Cardiac muscle cell (in vitro differentiated cells and primary cell): ENCODE measurements at regions not wholly inside any gene's neighbourhood (a gene's known extent, or its start where the extent isn't known, plus 50 kb on each side); places are given as distances from the start of the nearest gene placed in this dataset.
A peak's percentile ranks its signal among the peaks of the same experiment; 100 is the strongest.

Source experiments
- DNase-seq, 2 donors: peaks; one replicate each; pipeline versions ENCODE4 v3.0.0 to v3.0.0-alpha.2; 2010 to 2017; ENCODE audit warnings: low read depth in 1 of 2, low spot score in 1 of 2
- H3K27ac ChIP-seq: fragments of 200-600 bp; sonication (generic); 2 replicates; pipeline ENCODE4 v1.5.1; 2016
- H3K27me3 ChIP-seq: fragments of 200-600 bp; sonication (generic); 2 replicates; pipeline ENCODE4 v1.6.0; 2016; ENCODE audit warnings: control low read depth
- H3K36me3 ChIP-seq: fragments of 200-600 bp; sonication (generic); 2 replicates; pipeline ENCODE4 v1.5.1; 2016; ENCODE audit warnings: control low read depth
- H3K4me1 ChIP-seq: fragments of 200-600 bp; sonication (generic); 2 replicates; pipeline ENCODE4 v1.8.1; 2017; ENCODE audit warnings: low read depth, mild to moderate bottlenecking, mixed run types
- H3K4me3 ChIP-seq: fragments of 200-600 bp; sonication (generic); 2 replicates; pipeline ENCODE4 v1.5.1; 2016; ENCODE audit warnings: mild to moderate bottlenecking
- H3K9me3 ChIP-seq: fragments of 200-600 bp; sonication (generic); 2 replicates; pipeline ENCODE4 v1.5.1; 2017; ENCODE audit warnings: low read depth, mild to moderate bottlenecking, control low read depth
- CTCF ChIP-seq: IDR thresholded peaks from 2 replicates; pipeline ENCODE4 v1.5.1; 2012; ENCODE audit warnings: low read depth, mild to moderate bottlenecking, low read length

GRCh38 chr12:79534029-79534867 is 156.5 kb downstream of the PAWR start:
- Histone ChIP-seq H3K4me1 (no peaks in the 10 kb centered on the region), H3K27ac (no peak overlapping the region), H3K9me3 (no peaks in the 10 kb centered on the region), H3K36me3 (no peaks in the 10 kb centered on the region), H3K27me3 (no peaks in the 10 kb centered on the region), H3K4me3 (no peak overlapping the region)
- no peak for TF ChIP-seq CTCF
- DNase-seq = peak in 1 of 2 donors; percentile 34

GRCh38 chr12:79532907-79533288 is 157.9 kb downstream of the PAWR start:
- TF ChIP-seq CTCF = no peak
- Histone ChIP-seq H3K9me3 (no peaks in the 10 kb centered on the region), H3K4me3 (no peak overlapping the region), H3K27me3 (no peaks in the 10 kb centered on the region), H3K4me1 (no peaks in the 10 kb centered on the region), H3K36me3 (no peaks in the 10 kb centered on the region), H3K27ac (no peak overlapping the region)
- peak in 1 of 2 donors; percentile 62 for DNase-seq

GRCh38 chr12:79531518-79531917 is 159.2 kb downstream of the PAWR start:
- peak in 1 of 2 donors; percentile 64 for DNase-seq
- Histone ChIP-seq H3K27me3 (no peaks in the 10 kb centered on the region), H3K9me3 (no peaks in the 10 kb centered on the region), H3K4me1 (no peaks in the 10 kb centered on the region), H3K36me3 (no peaks in the 10 kb centered on the region), H3K27ac (no peak overlapping the region), H3K4me3 (no peak overlapping the region)
- no peak for TF ChIP-seq CTCF

GRCh38 chr12:79527473-79527872 is 163.3 kb downstream of the PAWR start:
- H3K36me3 ChIP-seq = no peaks in the 10 kb centered on the region
- no peaks in the 10 kb centered on the region for H3K4me1 ChIP-seq
- no peak overlapping the region for H3K4me3 ChIP-seq
- no peak overlapping the region for H3K27ac ChIP-seq
- H3K27me3 ChIP-seq = no peaks in the 10 kb centered on the region
- DNase-seq = no peak
- TF ChIP-seq CTCF = no peak
- no peaks in the 10 kb centered on the region for H3K9me3 ChIP-seq

- Histone ChIP-seq H3K4me3 (no peak overlapping the region), H3K27ac (no peak overlapping the region), H3K27me3 (no peaks in the 10 kb centered on the region), H3K9me3 (no peaks in the 10 kb centered on the region), H3K4me1 (no peaks in the 10 kb centered on the region), H3K36me3 (no peaks in the 10 kb centered on the region)
- DNase-seq = no peak
- TF ChIP-seq CTCF = no peak
Observed at GRCh38 chr12:79525357-79525756, 165.4 kb downstream of the PAWR start.
